ENCODE measurements at regions not wholly inside any gene's neighbourhood (a gene's known extent, or its start where the extent isn't known, plus 50 kb on each side); places are given as distances from the start of the nearest gene placed in this dataset.

GRCh38 chr11:45470794-45471167, 184.6 kb upstream of the SYT13 start:
- ChIA-PET POLR2A (no interaction called here), CTCF (interaction anchor here (1.7 kb wide), 1 partner anchor 301 kb away, joined by 4 read pairs; no protein-coding TSS in a partner anchor)
- BruUV-seq (replicated peaks) = no TSS peak
- no peaks in the 10 kb centered on the region for H3K27me3 ChIP-seq (ENCODE audit: control insufficient read depth in 2 of 2, insufficient read depth in 2 of 2, low read length in 2 of 2)
- no peaks in the 10 kb centered on the region for H3K36me3 ChIP-seq (ENCODE audit: control insufficient read depth in 2 of 2, extremely low read depth in 1 of 2, insufficient read depth in 2 of 2, low read length in 2 of 2)
- FAIRE-seq (no peak), DNase-seq (ENCODE audit: low read depth, low spot score) (no peak)
- no peak overlapping the region for H3K27ac ChIP-seq (ENCODE audit: insufficient read depth, low read depth, low read length)
- no peaks in the 10 kb centered on the region for H3K9me3 ChIP-seq (replicated peaks; ENCODE audit: control insufficient read depth, insufficient read depth, low read length)
- no peaks in the 10 kb centered on the region for H3K9me1 ChIP-seq (replicated peaks; ENCODE audit: control insufficient read depth, extremely low read depth, insufficient read depth, low read length)
- H4K20me1 ChIP-seq (replicated peaks; ENCODE audit: control insufficient read depth, extremely low read depth, insufficient read depth, low read length) = no peaks in the 10 kb centered on the region
- no peak overlapping the region for H2AFZ ChIP-seq (ENCODE audit: low read depth, low read length)
- dilution Hi-C loops (cut with MboI; ENCODE audit: extremely low pct_ligation_motif_present, low sequenced_read_pairs) = no loop called here
- H3K4me2 ChIP-seq (ENCODE audit: insufficient read depth, low read length) = no peak overlapping the region
- no peak overlapping the region for H3K4me3 ChIP-seq (replicated peaks in 1 of 3; ENCODE audit: insufficient read depth in 1 of 3, low read depth in 1 of 3, low read length in 3 of 3)
- no peaks in the 10 kb centered on the region for H3K79me2 ChIP-seq (ENCODE audit: control insufficient read depth, insufficient read depth, low read length)
- intact Hi-C loops (cut with micrococcal nuclease) = no loop called here
- TF ChIP-seq GATA2 (IDR thresholded peaks at IDR 0.05; ENCODE audit: insufficient read depth, insufficient read length, low read depth, low read length) = no peak
- no peak for TF ChIP-seq POLR2AphosphoS5 (IDR thresholded peaks at IDR 0.05; ENCODE audit: insufficient read depth, low read depth, low read length)
- no peak for TF ChIP-seq MYC (IDR thresholded peaks at IDR 0.05; ENCODE audit: low read depth, low read length)
- no peak for TF ChIP-seq MAX (IDR thresholded peaks at IDR 0.05; ENCODE audit: insufficient read depth, insufficient read length)
- TF ChIP-seq EZH2 (IDR thresholded peaks at IDR 0.05; ENCODE audit: borderline replicate concordance, low read depth, low read length, severe bottlenecking) = no peak
- TF ChIP-seq JUN (IDR thresholded peaks at IDR 0.05; ENCODE audit: borderline replicate concordance, insufficient read depth, insufficient read length, low read depth) = no peak
- TF ChIP-seq CTCF (IDR thresholded peaks at IDR 0.05; ENCODE audit: extremely low read depth in 1 of 2, insufficient read depth in 1 of 2, low read depth in 1 of 2, low read length in 2 of 2) = no peak
- no peak for TF ChIP-seq FOS (IDR thresholded peaks at IDR 0.05; ENCODE audit: borderline replicate concordance, insufficient read depth, low read length)
- TF ChIP-seq POLR2A (IDR thresholded peaks at IDR 0.05; ENCODE audit: low read depth, low read length) = no peak
- no peak overlapping the region for H3K9ac ChIP-seq (replicated peaks; ENCODE audit: extremely low read depth, insufficient read depth, low read length)
- H3K4me1 ChIP-seq (ENCODE audit: control insufficient read depth, extremely low read depth, insufficient read depth, low read length) = peaks cover 6% of the 10 kb centered on the region

Data from endothelial cell of umbilical vein (primary cell).